CD4-positive, alpha-beta T cell (primary cell): ENCODE measurements at regions not wholly inside any gene's neighbourhood (a gene's known extent, or its start where the extent isn't known, plus 50 kb on each side); places are given as distances from the start of the nearest gene placed in this dataset.
"Not testable (repeated sequence)": the region's sequence is repeated elsewhere in the genome, so short reads cannot be mapped to it uniquely, and the experiment has no call there.

ENCODE experiments used
- ATAC-seq: fragments of 200-7000 bp; cut with Tn5 transposase; one replicate; pipeline ENCODE4 v1.10.0; 2022; ENCODE audit warnings: mild to moderate bottlenecking; ENCODE audit not compliant: poor library complexity
- CTCF ChIA-PET: fragments of 350-600 bp; sonication (Branson Sonifier 250); formaldehyde crosslinking; loops from one replicate; lab custom pipeline; 2021; ENCODE audit warnings: antibody characterized with exemption, inconsistent platforms; lab: Charles Lee
- POLR2A ChIA-PET: fragments of 350-600 bp; sonication (Branson Sonifier 250); formaldehyde crosslinking; loops from one replicate; lab custom pipeline; 2021; ENCODE audit warnings: antibody characterized with exemption, inconsistent platforms; lab: Charles Lee
- DNase-seq, 14 experiments: peaks; one replicate each; pipeline ENCODE4 v3.0.0-alpha.2; 2013 to 2020; ENCODE audit warnings: mixed read lengths in 2 of 14
- H3K27ac ChIP-seq, 2 donors: one replicate each; pipeline versions ENCODE4 v1.5.1 to v1.7.0; 2013; ENCODE audit warnings: low read length in 2 of 2, low read depth in 1 of 2, mild to moderate bottlenecking in 1 of 2
- H3K27me3 ChIP-seq, 2 experiments: 1 replicate in 1 of 2; 2 replicates in 1 of 2; pipeline versions ENCODE4 v1.6.1 to v1.7.0; 2013; ENCODE audit warnings: low read length in 2 of 2, control low read depth in 1 of 2, mild to moderate bottlenecking in 1 of 2, moderate library complexity in 1 of 2; ENCODE audit not compliant: insufficient read depth in 2 of 2, control insufficient read depth in 1 of 2
- H3K36me3 ChIP-seq: one replicate; pipeline ENCODE4 v1.6.1; 2013; ENCODE audit warnings: low read length, control low read depth; ENCODE audit not compliant: insufficient read depth
- H3K4me1 ChIP-seq: one replicate; pipeline ENCODE4 v1.6.1; 2013; ENCODE audit warnings: low read length, control low read depth; ENCODE audit not compliant: insufficient read depth
- H3K4me3 ChIP-seq: one replicate; pipeline ENCODE4 v1.5.1; 2013; ENCODE audit warnings: mild to moderate bottlenecking, low read length, moderate library complexity
- H3K9me3 ChIP-seq, 2 experiments: 1 replicate in 1 of 2; 2 replicates in 1 of 2; pipeline versions ENCODE4 v1.6.1 to v1.7.0; 2013; ENCODE audit warnings: low read length in 2 of 2, mild to moderate bottlenecking in 2 of 2, control low read depth in 1 of 2, moderate library complexity in 1 of 2; ENCODE audit not compliant: control insufficient read depth in 1 of 2, insufficient read depth in 1 of 2
- H3K27ac Mint-ChIP-seq: one replicate; pipeline ENCODE4 v1.8.0; 2020; ENCODE audit warnings: mixed read lengths
- H3K27me3 Mint-ChIP-seq: one replicate; pipeline ENCODE4 v1.8.0; 2021; ENCODE audit warnings: mixed read lengths
- H3K36me3 Mint-ChIP-seq: one replicate; pipeline ENCODE4 v1.8.0; 2021; ENCODE audit warnings: low read depth, mixed read lengths
- H3K4me1 Mint-ChIP-seq: one replicate; pipeline ENCODE4 v1.8.0; 2021; ENCODE audit warnings: low read depth, mixed read lengths
- H3K4me3 Mint-ChIP-seq: one replicate; pipeline ENCODE4 v1.8.0; 2020; ENCODE audit warnings: mild to moderate bottlenecking, mixed read lengths
- H3K9me3 Mint-ChIP-seq: one replicate; pipeline ENCODE4 v1.8.0; 2020; ENCODE audit warnings: mixed read lengths
- intact Hi-C, 2 experiments: fragments of 100-400 bp; cut with DNase I in 1 of 2; cut with micrococcal nuclease in 1 of 2; formaldehyde crosslinking; loops; one replicate each; pipeline versions ENCODE4 v1.15.1 to v1.9.0; 2023 to 2025; cut with DNase I, micrococcal nuclease
- TF ChIP-seq, protein P1 (sequence below): fragments of 200-600 bp; IDR thresholded peaks from one replicate; pipeline ENCODE4 v1.8.0; 2022; ENCODE audit warnings: antibody characterized with exemption, mild to moderate bottlenecking

DNA sequence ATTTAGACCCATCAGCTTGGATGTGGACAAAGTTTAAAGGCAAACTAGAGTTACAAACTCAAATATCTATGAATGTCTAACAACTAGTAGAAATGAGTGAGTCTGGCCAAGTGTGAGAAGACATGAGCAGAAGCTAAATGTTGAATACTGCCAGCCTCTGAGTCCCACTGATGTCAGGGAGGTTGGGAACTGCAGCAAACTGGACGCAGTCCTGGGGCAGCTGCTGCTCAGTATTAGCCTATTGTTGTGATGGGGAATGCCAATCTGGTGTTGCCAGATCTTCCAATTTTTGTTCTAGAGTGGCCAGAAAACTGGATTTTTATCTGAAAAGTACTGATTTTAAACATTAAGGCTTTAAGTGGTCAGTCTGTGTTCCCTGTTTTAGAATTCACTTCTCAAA, 770.4 kb upstream of the STXBP6 start:
- no peaks in the 10 kb centered on the region for H3K9me3 ChIP-seq
- ChIA-PET POLR2A (no interaction called here), CTCF (no interaction called here)
- H3K4me1 ChIP-seq: no peaks in the 10 kb centered on the region
- H3K27ac ChIP-seq: no peak overlapping the region
- no peak overlapping the region for H3K4me3 ChIP-seq
- intact Hi-C loops: no loop called here
- Mint-ChIP-seq H3K27ac (no peak overlapping the region), H3K9me3 (peaks cover 7% of the 10 kb centered on the region), H3K27me3 (no peaks in the 10 kb centered on the region), H3K36me3 (no peaks in the 10 kb centered on the region), H3K4me3 (no peak overlapping the region), H3K4me1 (no peaks in the 10 kb centered on the region)
- ATAC-seq (no peak), DNase-seq (no peak)
- TF ChIP-seq, protein P1, sequence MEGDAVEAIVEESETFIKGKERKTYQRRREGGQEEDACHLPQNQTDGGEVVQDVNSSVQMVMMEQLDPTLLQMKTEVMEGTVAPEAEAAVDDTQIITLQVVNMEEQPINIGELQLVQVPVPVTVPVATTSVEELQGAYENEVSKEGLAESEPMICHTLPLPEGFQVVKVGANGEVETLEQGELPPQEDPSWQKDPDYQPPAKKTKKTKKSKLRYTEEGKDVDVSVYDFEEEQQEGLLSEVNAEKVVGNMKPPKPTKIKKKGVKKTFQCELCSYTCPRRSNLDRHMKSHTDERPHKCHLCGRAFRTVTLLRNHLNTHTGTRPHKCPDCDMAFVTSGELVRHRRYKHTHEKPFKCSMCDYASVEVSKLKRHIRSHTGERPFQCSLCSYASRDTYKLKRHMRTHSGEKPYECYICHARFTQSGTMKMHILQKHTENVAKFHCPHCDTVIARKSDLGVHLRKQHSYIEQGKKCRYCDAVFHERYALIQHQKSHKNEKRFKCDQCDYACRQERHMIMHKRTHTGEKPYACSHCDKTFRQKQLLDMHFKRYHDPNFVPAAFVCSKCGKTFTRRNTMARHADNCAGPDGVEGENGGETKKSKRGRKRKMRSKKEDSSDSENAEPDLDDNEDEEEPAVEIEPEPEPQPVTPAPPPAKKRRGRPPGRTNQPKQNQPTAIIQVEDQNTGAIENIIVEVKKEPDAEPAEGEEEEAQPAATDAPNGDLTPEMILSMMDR: no peak
- no peaks in the 10 kb centered on the region for H3K27me3 ChIP-seq
- H3K36me3 ChIP-seq: no peaks in the 10 kb centered on the region

DNA sequence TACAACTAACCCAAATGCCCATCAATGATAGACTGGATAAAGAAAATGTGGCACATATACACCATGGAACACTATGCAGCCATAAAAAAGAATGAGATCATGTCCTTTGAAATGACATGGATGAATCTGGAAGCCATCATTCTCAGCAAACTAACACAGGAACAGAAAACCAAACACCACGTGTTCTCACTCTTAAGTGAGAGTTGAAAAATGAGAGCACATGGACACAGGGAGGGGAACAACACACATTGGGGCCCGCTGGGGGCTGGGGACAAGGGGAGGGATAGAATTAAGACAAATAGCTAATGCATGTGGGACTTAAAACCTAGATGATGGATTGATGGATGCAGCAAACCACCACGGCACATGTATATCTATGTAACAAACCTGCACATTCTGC, 764.7 kb upstream of the STXBP6 start:
- POLR2A ChIA-PET, H3K27ac ChIP-seq, H3K36me3 Mint-ChIP-seq, H3K27ac Mint-ChIP-seq, H3K9me3 Mint-ChIP-seq, intact Hi-C loops, H3K4me3 Mint-ChIP-seq, H3K9me3 ChIP-seq, H3K27me3 Mint-ChIP-seq, ATAC-seq, H3K36me3 ChIP-seq, H3K4me1 Mint-ChIP-seq, DNase-seq, CTCF ChIA-PET, H3K4me3 ChIP-seq, H3K4me1 ChIP-seq, H3K27me3 ChIP-seq: not testable (repeated sequence)

DNA sequence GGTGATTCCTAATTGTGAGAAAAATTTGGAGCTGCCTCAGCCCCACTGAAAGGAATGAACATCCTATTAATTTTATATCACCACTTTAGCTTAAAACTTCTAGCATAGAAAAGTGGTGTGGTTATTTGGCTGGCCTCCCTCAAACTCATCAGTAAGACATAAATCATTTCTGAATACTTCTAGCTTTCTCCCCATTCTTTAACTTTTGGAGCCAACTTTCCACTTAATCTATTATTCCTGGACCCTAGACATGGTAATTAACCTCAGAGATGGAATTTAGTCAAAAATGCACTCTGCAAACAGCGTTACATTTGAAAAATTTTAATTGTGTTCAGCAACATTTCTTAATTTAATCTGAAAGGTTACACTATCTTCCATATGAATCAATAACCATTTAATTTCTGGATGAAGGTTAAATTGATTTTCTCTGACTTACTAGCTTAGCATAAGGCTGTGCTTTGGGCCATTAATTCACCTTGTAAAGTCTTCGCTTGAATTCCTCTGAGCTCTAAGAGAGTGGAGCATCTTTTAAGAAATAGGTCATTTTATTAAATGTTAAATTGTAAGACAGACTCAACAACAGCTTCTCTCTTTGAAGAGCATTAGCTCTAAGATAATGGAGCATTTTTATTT, 753.6 kb upstream of the STXBP6 start:
- H3K27ac Mint-ChIP-seq: no peak overlapping the region

More for the DNA sequence above, 753.6 kb upstream of the STXBP6 start:
- Mint-ChIP-seq H3K27me3 (no peaks in the 10 kb centered on the region), H3K9me3 (peaks cover 2% of the 10 kb centered on the region), H3K36me3 (no peaks in the 10 kb centered on the region), H3K4me1 (no peaks in the 10 kb centered on the region), H3K4me3 (no peak overlapping the region)
- POLR2A ChIA-PET: no interaction called here
- TF ChIP-seq, protein P1: no peak
- Histone ChIP-seq H3K27me3 (no peaks in the 10 kb centered on the region), H3K4me1 (no peaks in the 10 kb centered on the region), H3K4me3 (no peak overlapping the region), H3K27ac (no peak overlapping the region), H3K36me3 (no peaks in the 10 kb centered on the region), H3K9me3 (no peaks in the 10 kb centered on the region)
- ATAC-seq (no peak), DNase-seq (no peak)
- intact Hi-C loops: no loop called here
- CTCF ChIA-PET: interaction anchor here (0.6 kb wide), 1 partner anchor 172 kb away, joined by 3 read pairs; no protein-coding TSS in a partner anchor
